ENCODE measurements at regions not wholly inside any gene's neighbourhood (a gene's known extent, or its start where the extent isn't known, plus 50 kb on each side); places are given as distances from the start of the nearest gene placed in this dataset.

DNA sequence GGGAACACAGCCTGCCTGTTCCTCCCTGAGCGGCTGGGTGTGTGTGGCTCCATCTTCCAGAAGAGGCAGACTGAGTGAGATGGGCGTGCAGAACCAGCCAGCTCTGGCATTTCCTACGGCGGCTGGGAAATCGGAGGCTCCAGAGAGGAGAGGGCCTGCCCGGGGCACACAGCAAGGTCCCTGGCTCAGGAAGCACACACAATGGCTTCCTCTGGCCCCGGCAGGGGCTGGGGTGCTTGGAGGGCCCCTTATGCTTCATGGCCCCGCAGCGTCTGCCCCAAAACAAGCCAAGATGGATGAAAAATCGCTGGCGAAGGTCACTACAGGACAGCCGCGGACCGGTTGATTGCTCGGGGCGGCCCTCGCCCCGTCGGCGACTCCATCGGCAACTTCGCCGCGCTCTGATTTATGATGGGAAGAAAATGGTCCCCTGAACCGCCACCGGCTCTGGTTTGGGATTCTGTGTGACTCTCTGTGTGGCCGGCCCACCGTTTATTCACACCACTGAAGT, 191.5 kb upstream of the C14orf180 start:
- Histone ChIP-seq H3K36me3 (replicated peaks; ENCODE audit: insufficient read depth, low read depth) (no peaks in the 10 kb centered on the region), H3K27me3 (no peaks in the 10 kb centered on the region), H3K4me1 (ENCODE audit: insufficient read depth) (no peaks in the 10 kb centered on the region), H3K79me2 (no peaks in the 10 kb centered on the region), H2AFZ (no peak overlapping the region), H3K4me3 (no peak overlapping the region), H3K27ac (no peak overlapping the region), H4K20me1 (ENCODE audit: insufficient read depth, poor library complexity, severe bottlenecking) (no peaks in the 10 kb centered on the region), H3K4me2 (no peak overlapping the region), H3K9me2 (replicated peaks; ENCODE audit: insufficient read depth) (no peaks in the 10 kb centered on the region), H3K9me3 (ENCODE audit: low read depth) (no peaks in the 10 kb centered on the region)
- no peak for DNase-seq (ENCODE audit: low spot score)
- TF ChIP-seq EZH2phosphoT487 (IDR thresholded peaks at IDR 0.05; ENCODE audit: low read depth, severe bottlenecking, unreplicated experiment) (no peak), EZH2 (IDR thresholded peaks at IDR 0.05; ENCODE audit: borderline replicate concordance) (no peak)
- TF ChIP-seq, protein P1, sequence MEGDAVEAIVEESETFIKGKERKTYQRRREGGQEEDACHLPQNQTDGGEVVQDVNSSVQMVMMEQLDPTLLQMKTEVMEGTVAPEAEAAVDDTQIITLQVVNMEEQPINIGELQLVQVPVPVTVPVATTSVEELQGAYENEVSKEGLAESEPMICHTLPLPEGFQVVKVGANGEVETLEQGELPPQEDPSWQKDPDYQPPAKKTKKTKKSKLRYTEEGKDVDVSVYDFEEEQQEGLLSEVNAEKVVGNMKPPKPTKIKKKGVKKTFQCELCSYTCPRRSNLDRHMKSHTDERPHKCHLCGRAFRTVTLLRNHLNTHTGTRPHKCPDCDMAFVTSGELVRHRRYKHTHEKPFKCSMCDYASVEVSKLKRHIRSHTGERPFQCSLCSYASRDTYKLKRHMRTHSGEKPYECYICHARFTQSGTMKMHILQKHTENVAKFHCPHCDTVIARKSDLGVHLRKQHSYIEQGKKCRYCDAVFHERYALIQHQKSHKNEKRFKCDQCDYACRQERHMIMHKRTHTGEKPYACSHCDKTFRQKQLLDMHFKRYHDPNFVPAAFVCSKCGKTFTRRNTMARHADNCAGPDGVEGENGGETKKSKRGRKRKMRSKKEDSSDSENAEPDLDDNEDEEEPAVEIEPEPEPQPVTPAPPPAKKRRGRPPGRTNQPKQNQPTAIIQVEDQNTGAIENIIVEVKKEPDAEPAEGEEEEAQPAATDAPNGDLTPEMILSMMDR (IDR thresholded peaks at IDR 0.05; ENCODE audit: poor library complexity) = no peak
- WGBS (ENCODE audit: low lambda C conversion rate, missing lambda C conversion rate) = 93% methylated on average over 28 of the region's 28 CpGs

DNA sequence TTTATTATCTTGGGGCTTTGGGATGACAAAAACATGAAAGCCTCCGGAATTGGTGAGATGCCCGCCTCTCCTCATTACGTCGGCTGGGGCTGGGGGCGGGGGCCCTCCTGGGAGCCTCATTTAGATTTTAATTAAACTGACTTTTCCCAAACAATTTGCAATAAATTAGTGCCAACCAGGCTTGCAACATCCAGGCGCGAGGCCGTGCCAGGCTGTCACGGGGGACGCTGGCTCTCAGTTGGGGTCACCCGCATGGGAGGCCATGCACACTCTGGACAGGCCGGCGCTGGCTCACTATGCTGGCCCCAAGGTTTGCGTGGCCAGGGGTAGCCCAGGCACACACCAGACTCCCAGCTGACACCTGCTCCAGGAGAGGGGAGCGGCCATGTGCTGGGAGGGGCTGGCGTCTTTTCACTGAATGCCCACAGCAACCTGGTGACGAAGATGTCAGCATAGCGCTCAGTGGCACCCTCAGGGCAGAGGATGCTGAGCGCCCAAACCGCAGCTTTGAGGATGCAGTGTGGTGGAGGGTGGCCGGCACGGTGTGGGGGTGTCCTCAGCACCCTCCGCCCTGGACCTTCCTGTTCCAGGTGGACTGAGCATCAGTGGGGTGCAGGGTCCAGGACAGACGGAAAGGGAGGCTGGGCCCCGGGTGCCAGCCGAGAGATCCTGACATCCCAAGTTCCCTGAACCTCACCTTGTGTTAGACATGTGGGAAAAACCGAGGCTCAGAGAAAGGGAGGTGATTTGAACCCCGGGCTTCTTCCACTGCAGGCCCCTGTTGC, 190.8 kb upstream of the C14orf180 start:
- 95% methylated on average over 28 of the region's 28 CpGs for WGBS (ENCODE audit: low lambda C conversion rate, missing lambda C conversion rate)

DNA sequence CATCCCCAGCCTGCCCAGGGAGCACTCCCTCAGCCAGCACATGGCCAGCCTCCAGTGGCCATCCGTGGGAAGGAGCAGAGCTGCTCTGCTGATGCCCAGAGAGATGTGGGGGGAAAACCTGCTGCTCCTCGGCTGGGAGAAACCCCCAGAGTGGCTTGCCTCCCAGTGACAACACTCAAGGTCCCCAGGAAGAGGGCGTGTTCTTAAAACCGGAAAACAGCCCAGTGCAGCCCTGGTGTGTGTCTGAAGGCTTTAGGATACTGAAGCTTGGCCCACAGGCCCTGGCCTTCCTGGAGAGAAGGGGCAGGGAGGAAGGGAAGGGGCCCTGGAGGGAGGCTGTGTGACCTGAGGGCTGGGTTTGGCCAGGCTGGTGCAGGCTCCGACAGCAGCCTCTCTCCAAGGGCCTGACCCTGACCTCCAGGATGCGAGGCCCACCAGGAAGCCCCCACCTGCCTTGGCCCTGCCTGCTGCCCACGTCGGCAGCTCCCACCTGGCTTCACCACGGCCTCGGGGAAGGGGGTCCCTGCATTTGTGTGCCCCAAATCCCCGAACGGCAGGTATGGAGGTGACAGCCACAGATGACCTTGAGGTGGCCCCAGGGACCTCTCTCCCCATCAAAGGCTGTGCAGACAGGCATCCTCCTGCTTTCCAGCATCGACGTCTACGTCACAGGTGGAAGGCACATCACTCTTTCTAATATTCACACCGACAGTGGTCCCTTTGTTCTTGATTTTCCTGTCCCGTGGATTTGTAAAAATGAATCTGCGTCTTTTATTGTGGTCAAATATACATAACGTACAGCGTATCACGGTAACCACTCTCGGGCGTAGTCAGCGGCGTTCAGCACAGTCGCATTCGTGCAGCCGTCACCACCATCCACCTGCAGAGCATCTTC, 190.0 kb upstream of the C14orf180 start:
- DNase-seq (ENCODE audit: low spot score) = no peak
- H3K36me3 ChIP-seq (replicated peaks; ENCODE audit: insufficient read depth, low read depth) = no peaks in the 10 kb centered on the region

More for the DNA sequence above, 190.8 kb upstream of the C14orf180 start:
- no peak overlapping the region for H3K27ac ChIP-seq
- H3K9me3 ChIP-seq (ENCODE audit: low read depth) = no peaks in the 10 kb centered on the region
- H3K36me3 ChIP-seq (replicated peaks; ENCODE audit: insufficient read depth, low read depth) = no peaks in the 10 kb centered on the region
- H3K4me1 ChIP-seq (ENCODE audit: insufficient read depth) = no peaks in the 10 kb centered on the region
- H3K9me2 ChIP-seq (replicated peaks; ENCODE audit: insufficient read depth) = no peaks in the 10 kb centered on the region
- no peak overlapping the region for H3K4me3 ChIP-seq
- no peak for TF ChIP-seq EZH2phosphoT487 (IDR thresholded peaks at IDR 0.05; ENCODE audit: low read depth, severe bottlenecking, unreplicated experiment)
- H3K4me2 ChIP-seq = no peak overlapping the region
- no peaks in the 10 kb centered on the region for H4K20me1 ChIP-seq (ENCODE audit: insufficient read depth, poor library complexity, severe bottlenecking)
- no peaks in the 10 kb centered on the region for H3K27me3 ChIP-seq
- DNase-seq (ENCODE audit: low spot score) = no peak
- no peaks in the 10 kb centered on the region for H3K79me2 ChIP-seq
- no peak overlapping the region for H2AFZ ChIP-seq

More for the DNA sequence above, 190.0 kb upstream of the C14orf180 start:
- Histone ChIP-seq H3K79me2 (no peaks in the 10 kb centered on the region), H3K4me3 (no peak overlapping the region), H3K9me2 (replicated peaks; ENCODE audit: insufficient read depth) (no peaks in the 10 kb centered on the region), H3K4me2 (no peak overlapping the region), H3K27ac (no peak overlapping the region), H3K27me3 (no peaks in the 10 kb centered on the region), H3K9me3 (ENCODE audit: low read depth) (no peaks in the 10 kb centered on the region), H3K4me1 (ENCODE audit: insufficient read depth) (peaks cover 6% of the 10 kb centered on the region), H4K20me1 (ENCODE audit: insufficient read depth, poor library complexity, severe bottlenecking) (no peaks in the 10 kb centered on the region), H2AFZ (no peak overlapping the region)
- no peak for TF ChIP-seq EZH2phosphoT487 (IDR thresholded peaks at IDR 0.05; ENCODE audit: low read depth, severe bottlenecking, unreplicated experiment)
- TF ChIP-seq, protein P1 (IDR thresholded peaks at IDR 0.05; ENCODE audit: poor library complexity) = no peak
- no peak for TF ChIP-seq EZH2 (IDR thresholded peaks at IDR 0.05; ENCODE audit: borderline replicate concordance)
- 90% methylated on average over 28 of the region's 28 CpGs for WGBS (ENCODE audit: low lambda C conversion rate, missing lambda C conversion rate)
